ENCODE measurements at regions not wholly inside any gene's neighbourhood (a gene's known extent, or its start where the extent isn't known, plus 50 kb on each side); places are given as distances from the start of the nearest gene placed in this dataset.

- H3K79me2 ChIP-seq (ENCODE audit: insufficient read depth): no peaks in the 10 kb centered on the region
- no peaks in the 10 kb centered on the region for H3K9me3 ChIP-seq (ENCODE audit: low read depth)
- H3K27ac ChIP-seq: no peak overlapping the region
- no peak overlapping the region for H3K9ac ChIP-seq
- H3K9me2 ChIP-seq (ENCODE audit: insufficient read depth): no peaks in the 10 kb centered on the region
- 0 to 7% methylated on average over 1 of the region's 1 CpG for WGBS, 2 experiments (ENCODE audit: low coverage in 1 of 2, low lambda C conversion rate in 2 of 2, missing lambda C conversion rate in 2 of 2)
- H3K4me1 ChIP-seq (ENCODE audit: insufficient read depth): no peaks in the 10 kb centered on the region
- no peaks in the 10 kb centered on the region for H3F3A ChIP-seq (ENCODE audit: insufficient read depth)
- no peaks in the 10 kb centered on the region for H3K27me3 ChIP-seq (replicated peaks; ENCODE audit: insufficient read depth)
- DNase-seq: no peak
- no peaks in the 10 kb centered on the region for H3K36me3 ChIP-seq (ENCODE audit: low read depth)
- in situ Hi-C loops (cut with MboI): no loop called here
- no peak overlapping the region for H3K4me2 ChIP-seq (ENCODE audit: unreplicated experiment)
- no peak overlapping the region for H3K4me3 ChIP-seq
- TF ChIP-seq EZH2phosphoT487 (IDR thresholded peaks at IDR 0.05; ENCODE audit: insufficient read depth, low read depth) (no peak), EZH2 (IDR thresholded peaks at IDR 0.05; ENCODE audit: insufficient read depth, poor library complexity, severe bottlenecking) (no peak)
- no peak overlapping the region for H2AFZ ChIP-seq
- no peaks in the 10 kb centered on the region for H4K20me1 ChIP-seq (ENCODE audit: insufficient read depth)
Measured at GRCh38 chr5:35458824-35459207, 158.8 kb upstream of the SPEF2 start.

DNA sequence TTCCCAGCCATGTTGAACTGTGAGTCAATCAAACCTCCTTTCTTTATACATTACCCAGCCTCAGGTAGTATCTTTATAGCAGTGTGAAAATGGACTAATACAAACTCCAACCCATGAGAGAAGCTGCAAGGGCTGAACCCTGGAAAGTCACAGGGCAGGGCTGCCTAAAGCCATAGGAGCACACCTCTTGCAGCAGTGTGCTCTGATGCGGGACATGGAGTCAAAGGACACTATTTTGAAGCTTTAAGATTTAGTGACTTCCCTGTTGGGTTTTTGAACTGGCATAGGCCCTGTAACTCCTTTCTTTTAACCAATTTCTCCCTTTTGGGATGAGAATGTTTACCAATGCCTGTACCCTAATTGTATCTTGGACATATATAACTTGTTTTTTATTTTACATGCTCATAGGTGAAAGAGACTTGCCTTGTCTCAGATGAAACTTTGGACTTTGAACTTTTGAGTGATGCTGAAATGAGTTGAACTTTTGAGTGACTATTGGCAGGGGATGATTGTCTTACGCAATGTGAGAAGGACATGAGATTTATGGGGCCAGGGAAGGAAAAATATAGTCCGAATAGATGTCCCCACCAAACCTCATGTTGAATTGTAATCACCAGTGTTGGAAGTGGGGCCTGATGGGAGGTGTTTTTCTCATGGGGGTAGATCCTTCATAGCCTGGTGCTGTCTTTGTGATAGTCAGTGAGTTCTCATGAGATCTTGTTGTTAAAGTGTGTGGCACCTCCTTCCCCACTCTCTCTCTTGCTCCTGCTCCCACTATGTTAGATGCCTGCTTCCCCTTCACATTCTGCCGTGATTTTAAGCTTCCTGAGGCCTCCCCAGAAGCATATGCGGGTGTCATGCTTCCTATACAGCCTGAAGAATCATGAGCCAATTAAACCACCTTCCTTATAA lies 159.5 kb upstream of the SPEF2 start:
- TF ChIP-seq EZH2phosphoT487 (IDR thresholded peaks at IDR 0.05; ENCODE audit: insufficient read depth, low read depth) (no peak), EZH2 (IDR thresholded peaks at IDR 0.05; ENCODE audit: insufficient read depth, poor library complexity, severe bottlenecking) (no peak)
- Histone ChIP-seq H3K79me2 (ENCODE audit: insufficient read depth) (no peaks in the 10 kb centered on the region), H3K9me2 (ENCODE audit: insufficient read depth) (no peaks in the 10 kb centered on the region), H3K27me3 (replicated peaks; ENCODE audit: insufficient read depth) (no peaks in the 10 kb centered on the region), H3K36me3 (ENCODE audit: low read depth) (no peaks in the 10 kb centered on the region), H3K27ac (no peak overlapping the region), H3K4me3 (no peak overlapping the region), H2AFZ (no peak overlapping the region), H3K9me3 (ENCODE audit: low read depth) (no peaks in the 10 kb centered on the region), H4K20me1 (ENCODE audit: insufficient read depth) (no peaks in the 10 kb centered on the region), H3K4me1 (ENCODE audit: insufficient read depth) (no peaks in the 10 kb centered on the region), H3K9ac (no peak overlapping the region), H3F3A (ENCODE audit: insufficient read depth) (no peaks in the 10 kb centered on the region), H3K4me2 (ENCODE audit: unreplicated experiment) (no peak overlapping the region)
- no peak for DNase-seq
- in situ Hi-C loops (cut with MboI): no loop called here
- WGBS, 2 experiments (ENCODE audit: low coverage in 1 of 2, low lambda C conversion rate in 2 of 2, missing lambda C conversion rate in 2 of 2): 47 to 54% methylated on average over 5 of the region's 5 CpGs

DNA sequence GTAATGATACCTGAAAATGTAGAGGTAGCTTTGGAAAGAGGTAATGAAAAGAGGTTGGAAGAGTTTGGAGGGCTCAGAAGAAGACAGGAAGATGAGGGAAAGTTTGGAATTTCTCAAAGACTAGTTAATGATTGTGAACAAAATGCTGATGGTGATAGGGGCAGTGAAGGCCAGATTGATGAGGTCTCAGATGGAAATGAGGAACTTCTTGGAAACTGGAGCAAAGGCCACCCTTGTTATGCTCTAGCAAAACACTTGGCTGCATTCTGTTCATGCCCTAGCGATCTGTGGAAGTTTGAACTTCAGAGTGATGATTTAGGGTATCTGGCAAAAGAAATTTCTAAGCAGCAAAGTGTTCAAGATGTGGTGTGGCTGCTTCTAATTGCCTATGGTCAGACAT lies 161.2 kb upstream of the SPEF2 start:
- TF ChIP-seq EZH2 (IDR thresholded peaks at IDR 0.05; ENCODE audit: insufficient read depth, poor library complexity, severe bottlenecking) (no peak), EZH2phosphoT487 (IDR thresholded peaks at IDR 0.05; ENCODE audit: insufficient read depth, low read depth) (no peak)
- no peak for DNase-seq
- Histone ChIP-seq H3K9me3 (ENCODE audit: low read depth) (no peaks in the 10 kb centered on the region), H3K79me2 (ENCODE audit: insufficient read depth) (no peaks in the 10 kb centered on the region), H3F3A (ENCODE audit: insufficient read depth) (no peaks in the 10 kb centered on the region), H3K9me2 (ENCODE audit: insufficient read depth) (no peaks in the 10 kb centered on the region), H4K20me1 (ENCODE audit: insufficient read depth) (no peaks in the 10 kb centered on the region), H3K4me3 (no peak overlapping the region), H3K27ac (no peak overlapping the region), H2AFZ (no peak overlapping the region), H3K36me3 (ENCODE audit: low read depth) (no peaks in the 10 kb centered on the region), H3K4me1 (ENCODE audit: insufficient read depth) (no peaks in the 10 kb centered on the region), H3K27me3 (replicated peaks; ENCODE audit: insufficient read depth) (no peaks in the 10 kb centered on the region), H3K9ac (no peak overlapping the region), H3K4me2 (ENCODE audit: unreplicated experiment) (no peak overlapping the region)
- WGBS, 2 experiments (ENCODE audit: low coverage in 1 of 2, low lambda C conversion rate in 2 of 2, missing lambda C conversion rate in 2 of 2): 38 to 48% methylated on average over 1 of the region's 1 CpG
- in situ Hi-C loops (cut with MboI): no loop called here

GRCh38 chr5:35454011-35454525 lies 163.6 kb upstream of the SPEF2 start:
- Histone ChIP-seq H3K4me1 (ENCODE audit: insufficient read depth) (no peaks in the 10 kb centered on the region), H3K9me3 (ENCODE audit: low read depth) (no peaks in the 10 kb centered on the region), H3K27me3 (replicated peaks; ENCODE audit: insufficient read depth) (no peaks in the 10 kb centered on the region), H3F3A (ENCODE audit: insufficient read depth) (no peaks in the 10 kb centered on the region), H3K27ac (no peak overlapping the region), H3K9ac (no peak overlapping the region), H4K20me1 (ENCODE audit: insufficient read depth) (no peaks in the 10 kb centered on the region), H3K9me2 (ENCODE audit: insufficient read depth) (no peaks in the 10 kb centered on the region), H3K4me2 (ENCODE audit: unreplicated experiment) (no peak overlapping the region), H3K36me3 (ENCODE audit: low read depth) (no peaks in the 10 kb centered on the region), H3K4me3 (no peak overlapping the region), H3K79me2 (ENCODE audit: insufficient read depth) (no peaks in the 10 kb centered on the region), H2AFZ (no peak overlapping the region)
- no peak for TF ChIP-seq EZH2phosphoT487 (IDR thresholded peaks at IDR 0.05; ENCODE audit: insufficient read depth, low read depth)
- no peak for TF ChIP-seq EZH2 (IDR thresholded peaks at IDR 0.05; ENCODE audit: insufficient read depth, poor library complexity, severe bottlenecking)
- WGBS, 2 experiments (ENCODE audit: low coverage in 1 of 2, low lambda C conversion rate in 2 of 2, missing lambda C conversion rate in 2 of 2): 37 to 42% methylated on average over 3 of the region's 3 CpGs
- DNase-seq: no peak
- in situ Hi-C loops (cut with MboI): no loop called here
